NCI-H2171 (cell line): ENCODE measurements at regions not wholly inside any gene's neighbourhood (a gene's known extent, or its start where the extent isn't known, plus 50 kb on each side); places are given as distances from the start of the nearest gene placed in this dataset.

Experiments used
- DNase-seq: peaks from one replicate; lab custom pipeline; 2025; lab: John Stamatoyannopoulos, UW

GRCh38 chr3:31379598-31379997, 153.1 kb upstream of the STT3B start:
- no peak for DNase-seq

GRCh38 chr3:31382856-31383255, 149.9 kb upstream of the STT3B start:
- no peak for DNase-seq

GRCh38 chr3:31384117-31384516, 148.6 kb upstream of the STT3B start:
- no peak for DNase-seq

DNA sequence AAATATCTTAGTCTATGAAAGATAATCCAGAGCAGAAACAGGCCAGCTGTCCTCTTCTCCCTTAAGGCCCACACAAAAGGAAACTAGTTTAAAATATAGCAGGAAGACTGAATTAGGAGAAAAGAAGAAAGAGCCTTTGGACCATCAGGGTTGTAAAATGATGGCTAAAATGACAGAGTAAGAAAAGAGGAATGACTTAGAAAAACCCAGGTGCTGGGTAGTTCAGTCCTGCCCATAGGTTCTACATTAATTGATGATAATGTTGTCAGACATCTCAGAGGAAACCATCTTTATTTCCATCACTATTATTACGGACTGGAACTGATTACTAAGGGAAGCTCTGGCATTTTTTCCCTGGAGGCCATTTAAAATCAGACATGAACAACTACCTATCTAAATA, 142.8 kb upstream of the STT3B start:
- DNase-seq: no peak

DNA sequence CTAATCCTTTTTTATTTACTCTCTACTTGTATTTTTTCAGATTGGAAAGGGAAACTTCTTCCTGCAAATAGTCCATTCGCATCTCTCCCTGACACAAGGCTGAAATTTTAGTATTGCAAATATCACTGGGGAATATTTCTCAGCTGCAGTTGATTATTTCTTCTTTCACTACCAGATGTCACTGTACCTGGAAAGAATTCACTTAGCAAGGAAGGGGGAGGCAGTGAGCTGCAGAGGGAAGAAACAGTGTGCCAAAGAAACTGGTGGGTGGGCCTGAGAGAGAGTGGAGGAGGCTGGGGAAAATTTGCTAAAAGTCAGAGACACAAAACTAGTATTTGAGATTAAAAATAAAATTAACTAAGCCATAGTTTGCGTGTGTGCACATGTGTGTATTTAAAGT, 142.3 kb upstream of the STT3B start:
- DNase-seq: no peak

GRCh38 chr3:31391150-31391549, 141.6 kb upstream of the STT3B start:
- DNase-seq: no peak

GRCh38 chr3:31392568-31392967, 140.2 kb upstream of the STT3B start:
- DNase-seq: no peak

- no peak for DNase-seq
Measured at GRCh38 chr3:31399271-31399670, 133.5 kb upstream of the STT3B start.

GRCh38 chr3:31402117-31402516, 130.6 kb upstream of the STT3B start:
- no peak for DNase-seq

- DNase-seq: no peak
Measured at GRCh38 chr3:31403197-31403596, 129.5 kb upstream of the STT3B start.

GRCh38 chr3:31404871-31405270, 127.9 kb upstream of the STT3B start:
- DNase-seq: no peak

DNA sequence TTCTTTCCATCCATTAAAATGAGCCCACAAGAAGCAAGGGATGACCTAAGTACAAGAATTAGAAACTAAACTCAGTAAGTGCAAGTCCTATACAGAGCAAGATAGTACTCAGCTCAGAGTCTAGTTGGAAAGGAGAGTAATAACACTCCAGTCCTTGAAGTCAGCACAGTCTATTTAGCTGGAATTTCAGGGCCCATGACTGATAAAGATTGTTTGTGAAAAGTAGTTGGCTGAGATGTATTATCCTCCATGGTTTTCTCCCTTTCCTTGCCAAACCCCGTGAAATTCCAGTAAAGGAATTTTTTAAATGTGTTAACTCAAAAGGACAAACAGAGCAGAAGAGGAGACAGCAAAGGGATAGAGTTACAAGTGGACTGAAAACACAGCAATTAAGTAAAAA, 127.2 kb upstream of the STT3B start:
- no peak for DNase-seq

DNA sequence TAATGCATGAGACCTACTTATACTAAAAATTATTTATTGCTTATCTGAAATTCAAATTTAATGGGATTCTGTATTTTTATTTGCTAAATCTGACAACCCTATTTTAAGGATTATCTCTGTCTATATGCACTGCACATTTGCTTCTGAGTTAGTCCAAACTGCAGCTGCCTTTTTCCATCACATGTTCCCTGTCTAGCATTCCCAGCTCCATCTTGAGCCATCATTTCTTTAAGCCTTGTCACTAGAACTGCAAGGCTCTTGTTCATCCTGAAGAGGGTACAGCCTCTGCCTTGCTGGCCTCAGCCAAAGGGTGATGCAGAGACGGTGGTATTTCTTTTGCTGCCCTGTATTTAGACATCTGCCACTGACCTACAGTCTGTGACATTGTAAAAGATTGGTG, 125.8 kb upstream of the STT3B start:
- DNase-seq: no peak

- no peak for DNase-seq
Measured at GRCh38 chr3:31407665-31408064, 125.1 kb upstream of the STT3B start.

DNA sequence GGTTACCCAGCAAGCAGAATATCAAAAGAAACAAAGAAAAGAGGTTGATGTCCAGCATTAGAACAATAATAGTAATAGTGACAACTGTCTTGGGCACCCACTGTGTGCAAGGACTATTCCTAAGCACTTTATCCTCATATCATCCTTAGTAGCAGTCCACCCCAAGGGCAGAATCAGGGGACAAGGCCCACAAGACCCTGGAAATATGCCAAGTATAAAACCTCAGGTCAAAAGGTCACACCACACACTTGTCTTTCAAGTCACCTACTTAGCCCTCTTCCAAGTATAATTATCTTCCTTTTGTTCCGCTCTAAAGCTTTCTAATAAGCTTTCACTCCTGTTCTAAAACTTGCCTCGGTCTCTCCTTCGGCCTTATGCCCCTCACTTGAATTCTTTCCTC, 124.0 kb upstream of the STT3B start:
- no peak for DNase-seq

DNA sequence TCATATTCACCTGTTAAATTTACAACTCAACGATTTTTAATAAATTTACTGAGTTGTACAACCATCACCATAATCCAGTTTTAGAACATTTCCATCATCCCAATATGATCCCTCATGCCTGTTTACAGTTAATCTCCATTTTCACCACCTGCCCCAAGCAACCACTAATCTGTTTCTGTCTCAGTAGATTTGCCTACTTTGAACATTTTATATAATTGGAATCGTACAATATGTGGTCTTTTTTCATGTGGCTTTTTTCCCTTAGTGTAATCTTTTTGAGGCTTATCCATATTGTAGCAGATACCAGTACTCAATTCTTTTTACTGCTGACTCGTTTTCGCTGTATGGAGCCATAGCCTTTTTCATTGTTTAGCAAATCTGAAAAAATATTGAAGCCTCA, 123.3 kb upstream of the STT3B start:
- DNase-seq: no peak

- DNase-seq: no peak
Measured at GRCh38 chr3:31409866-31410265, 122.9 kb upstream of the STT3B start.

- DNase-seq: no peak
Measured at GRCh38 chr3:31410411-31410810, 122.3 kb upstream of the STT3B start.

DNA sequence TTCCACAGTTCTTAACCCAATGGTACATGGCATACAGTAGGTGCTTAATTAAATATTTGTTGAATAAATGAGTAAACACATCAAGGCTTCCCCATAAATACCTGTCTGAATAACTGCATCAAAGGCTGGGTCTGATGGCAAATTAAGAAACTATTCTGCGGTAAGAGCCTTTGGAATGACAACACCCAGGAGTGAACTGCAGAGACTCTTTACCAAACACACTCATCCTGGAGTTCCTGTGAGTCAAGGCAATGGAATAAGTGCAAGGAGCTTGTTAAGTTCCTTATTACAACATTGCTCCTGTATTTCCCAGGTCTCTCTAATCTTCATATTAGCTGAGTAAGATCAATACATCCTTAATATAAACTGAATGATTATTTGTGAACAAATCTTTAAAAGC, 119.9 kb upstream of the STT3B start:
- no peak for DNase-seq

DNA sequence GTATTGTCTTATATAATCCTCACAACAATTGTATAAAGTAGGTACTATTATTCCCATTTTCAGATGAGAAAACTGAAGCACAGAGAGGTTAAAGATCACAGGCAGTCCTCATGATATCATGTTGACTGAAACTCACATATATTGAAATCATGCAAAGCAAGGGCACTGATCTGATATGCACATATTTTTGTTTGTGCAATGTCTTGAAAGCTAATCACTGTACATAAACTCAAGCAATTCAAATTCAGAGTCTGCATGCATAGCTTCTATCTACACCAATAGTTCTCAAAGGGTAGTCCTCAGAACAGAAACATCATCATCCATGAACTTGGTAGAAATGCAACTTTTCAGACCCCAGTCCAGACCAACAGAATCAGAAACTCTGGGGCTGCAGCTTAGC, 119.2 kb upstream of the STT3B start:
- DNase-seq: no peak

DNA sequence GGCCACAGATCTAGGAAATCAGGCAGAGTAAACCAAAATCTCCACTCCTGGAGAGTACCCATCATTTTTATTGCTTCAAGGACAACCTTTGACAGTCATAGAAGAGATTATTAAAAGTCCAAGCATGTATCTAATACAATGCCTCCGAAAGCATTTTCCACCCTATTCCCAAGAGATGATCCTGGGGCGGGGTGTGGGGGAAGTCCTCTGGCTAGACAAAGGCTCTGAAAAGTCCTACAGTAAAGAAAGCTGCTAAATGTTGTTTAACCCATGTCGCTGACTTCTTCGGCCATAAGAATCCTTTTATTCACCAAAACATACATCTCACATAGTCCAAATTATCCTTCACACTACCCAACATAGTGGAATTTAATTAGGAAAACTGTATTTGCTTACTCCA, 115.7 kb upstream of the STT3B start:
- no peak for DNase-seq

DNA sequence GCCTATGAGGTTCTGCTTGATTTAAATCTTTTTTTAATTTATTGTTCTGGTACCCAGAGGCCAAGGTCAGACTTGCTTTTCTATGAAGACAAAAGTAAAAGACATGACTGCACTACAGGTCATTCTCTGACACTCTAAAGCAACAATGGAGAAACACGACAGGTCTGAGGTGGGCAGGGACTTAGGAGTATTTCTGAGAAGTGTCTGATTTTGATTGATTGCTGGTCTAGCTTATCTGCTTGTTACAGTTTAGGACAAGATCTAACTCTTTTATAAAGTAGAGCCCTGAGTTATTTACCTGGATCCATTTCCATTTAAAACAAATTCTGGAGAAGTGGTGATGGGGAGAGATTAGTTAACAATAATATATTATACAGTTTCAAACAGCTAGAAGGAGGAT, 115.2 kb upstream of the STT3B start:
- DNase-seq: no peak

DNA sequence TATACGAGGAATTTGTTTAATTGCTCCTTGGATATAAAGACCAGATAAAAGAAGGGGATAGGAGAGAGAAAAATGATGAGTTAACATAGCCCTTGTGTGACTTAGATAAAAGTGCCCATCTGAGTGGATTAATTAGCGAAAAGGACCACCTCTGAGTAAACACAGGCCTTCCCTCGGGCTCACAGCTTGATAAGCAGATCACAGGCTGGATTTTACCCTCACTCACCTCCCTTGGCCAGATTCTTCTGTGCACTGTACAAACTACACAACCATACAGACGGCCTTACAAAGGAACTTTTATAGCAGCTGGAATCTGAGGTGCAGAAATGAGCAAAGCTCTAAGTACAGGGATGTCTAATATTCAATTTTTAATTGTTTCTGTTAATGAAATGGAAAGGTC, 112.4 kb upstream of the STT3B start:
- no peak for DNase-seq

- DNase-seq: no peak
Measured at GRCh38 chr3:31421314-31422048, 111.2 kb upstream of the STT3B start.

- DNase-seq: no peak
Measured at GRCh38 chr3:31422237-31422636, 110.5 kb upstream of the STT3B start.
